ENCODE measurements at regions not wholly inside any gene's neighbourhood (a gene's known extent, or its start where the extent isn't known, plus 50 kb on each side); places are given as distances from the start of the nearest gene placed in this dataset.

DNA sequence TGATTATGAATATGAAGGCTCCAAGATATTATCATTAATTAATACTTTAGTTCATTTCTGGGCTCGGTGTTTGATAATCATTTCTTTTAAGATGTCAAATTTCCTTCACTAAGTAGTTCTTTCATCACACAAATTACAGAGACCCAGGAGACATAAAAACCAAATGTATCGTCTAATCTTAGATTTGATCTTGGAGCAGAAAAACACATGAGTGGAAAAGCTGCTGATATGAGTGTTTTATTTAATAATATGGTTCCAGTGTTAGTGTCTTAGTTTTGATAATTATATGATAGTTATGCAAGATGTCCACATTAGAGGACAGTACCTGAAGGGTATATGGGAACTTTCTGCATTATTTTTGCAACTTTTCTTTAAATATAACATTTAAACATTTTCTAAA lies 494.5 kb upstream of the RAG2 start:
- H3K36me3 ChIP-seq (ENCODE audit: insufficient read depth in 1 of 2, low read depth in 1 of 2) = no peaks in the 10 kb centered on the region
- no peaks in the 10 kb centered on the region for H3K27me3 ChIP-seq (ENCODE audit: insufficient read depth in 3 of 3, low read length in 2 of 3)
- no peak for ATAC-seq
- WGBS, 3 donors = 70 to 77% (median 75%) methylated on average over 2 of the region's 2 CpGs
- H3K27ac ChIP-seq = no peak overlapping the region
- intact Hi-C loops (cut with DNase I) = no loop called here
- H3K9me3 ChIP-seq = no peaks in the 10 kb centered on the region
- H3K4me3 ChIP-seq = no peak overlapping the region
- H3K4me1 ChIP-seq = no peaks in the 10 kb centered on the region
- TF ChIP-seq, protein P1, sequence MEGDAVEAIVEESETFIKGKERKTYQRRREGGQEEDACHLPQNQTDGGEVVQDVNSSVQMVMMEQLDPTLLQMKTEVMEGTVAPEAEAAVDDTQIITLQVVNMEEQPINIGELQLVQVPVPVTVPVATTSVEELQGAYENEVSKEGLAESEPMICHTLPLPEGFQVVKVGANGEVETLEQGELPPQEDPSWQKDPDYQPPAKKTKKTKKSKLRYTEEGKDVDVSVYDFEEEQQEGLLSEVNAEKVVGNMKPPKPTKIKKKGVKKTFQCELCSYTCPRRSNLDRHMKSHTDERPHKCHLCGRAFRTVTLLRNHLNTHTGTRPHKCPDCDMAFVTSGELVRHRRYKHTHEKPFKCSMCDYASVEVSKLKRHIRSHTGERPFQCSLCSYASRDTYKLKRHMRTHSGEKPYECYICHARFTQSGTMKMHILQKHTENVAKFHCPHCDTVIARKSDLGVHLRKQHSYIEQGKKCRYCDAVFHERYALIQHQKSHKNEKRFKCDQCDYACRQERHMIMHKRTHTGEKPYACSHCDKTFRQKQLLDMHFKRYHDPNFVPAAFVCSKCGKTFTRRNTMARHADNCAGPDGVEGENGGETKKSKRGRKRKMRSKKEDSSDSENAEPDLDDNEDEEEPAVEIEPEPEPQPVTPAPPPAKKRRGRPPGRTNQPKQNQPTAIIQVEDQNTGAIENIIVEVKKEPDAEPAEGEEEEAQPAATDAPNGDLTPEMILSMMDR (IDR thresholded peaks at IDR 0.05) = no peak
- DNase-seq = no peak

DNA sequence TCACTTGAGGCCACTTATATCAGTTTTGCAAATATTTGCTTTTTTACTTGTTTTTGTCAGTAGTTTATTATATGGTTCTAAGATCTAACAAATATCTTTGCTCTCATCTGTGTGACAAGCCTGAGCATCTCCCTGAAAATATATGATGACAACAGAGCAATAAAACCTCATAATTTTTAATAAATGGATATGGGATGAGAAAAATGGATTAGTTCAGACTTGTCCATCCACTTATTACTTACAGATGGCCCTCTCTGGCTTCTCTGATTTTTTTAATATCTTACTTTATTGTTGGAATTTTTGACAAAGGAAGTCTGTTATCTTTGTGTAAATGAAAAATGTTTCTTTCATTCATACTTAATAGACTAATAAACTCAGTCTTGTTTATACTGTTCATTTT lies 491.4 kb upstream of the RAG2 start:
- DNase-seq (no peak), ATAC-seq (no peak)
- TF ChIP-seq, protein P1 (IDR thresholded peaks at IDR 0.05) = no peak
- Histone ChIP-seq H3K4me3 (no peak overlapping the region), H3K27me3 (ENCODE audit: insufficient read depth in 3 of 3, low read length in 2 of 3) (no peaks in the 10 kb centered on the region), H3K36me3 (ENCODE audit: insufficient read depth in 1 of 2, low read depth in 1 of 2) (no peaks in the 10 kb centered on the region), H3K9me3 (no peaks in the 10 kb centered on the region), H3K4me1 (no peaks in the 10 kb centered on the region), H3K27ac (no peak overlapping the region)
- intact Hi-C loops (cut with DNase I) = no loop called here

DNA sequence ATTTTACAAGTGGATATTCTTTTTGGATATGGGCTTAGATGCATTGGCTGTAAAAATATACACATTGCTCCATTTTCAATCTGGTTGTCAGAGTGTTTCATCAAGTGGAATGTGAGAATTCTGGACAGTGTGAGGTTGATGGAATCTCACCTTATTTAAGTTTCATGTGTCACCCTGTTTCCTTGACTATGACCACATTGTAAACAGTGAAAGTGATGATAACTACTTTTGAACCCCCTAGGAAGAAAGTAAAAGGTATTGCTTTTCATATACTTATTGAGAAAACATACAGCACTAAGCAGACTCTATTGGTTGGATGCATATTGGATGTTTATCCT lies 490.5 kb upstream of the RAG2 start:
- no peak for DNase-seq
- no peaks in the 10 kb centered on the region for H3K4me1 ChIP-seq
- H3K27me3 ChIP-seq (ENCODE audit: insufficient read depth in 3 of 3, low read length in 2 of 3) = no peaks in the 10 kb centered on the region
- intact Hi-C loops (cut with DNase I) = no loop called here
- ATAC-seq = no peak
- TF ChIP-seq, protein P1 (IDR thresholded peaks at IDR 0.05) = no peak
- H3K36me3 ChIP-seq (ENCODE audit: insufficient read depth in 1 of 2, low read depth in 1 of 2) = no peaks in the 10 kb centered on the region
- H3K27ac ChIP-seq = no peak overlapping the region
- H3K4me3 ChIP-seq = no peak overlapping the region
- no peaks in the 10 kb centered on the region for H3K9me3 ChIP-seq

DNA sequence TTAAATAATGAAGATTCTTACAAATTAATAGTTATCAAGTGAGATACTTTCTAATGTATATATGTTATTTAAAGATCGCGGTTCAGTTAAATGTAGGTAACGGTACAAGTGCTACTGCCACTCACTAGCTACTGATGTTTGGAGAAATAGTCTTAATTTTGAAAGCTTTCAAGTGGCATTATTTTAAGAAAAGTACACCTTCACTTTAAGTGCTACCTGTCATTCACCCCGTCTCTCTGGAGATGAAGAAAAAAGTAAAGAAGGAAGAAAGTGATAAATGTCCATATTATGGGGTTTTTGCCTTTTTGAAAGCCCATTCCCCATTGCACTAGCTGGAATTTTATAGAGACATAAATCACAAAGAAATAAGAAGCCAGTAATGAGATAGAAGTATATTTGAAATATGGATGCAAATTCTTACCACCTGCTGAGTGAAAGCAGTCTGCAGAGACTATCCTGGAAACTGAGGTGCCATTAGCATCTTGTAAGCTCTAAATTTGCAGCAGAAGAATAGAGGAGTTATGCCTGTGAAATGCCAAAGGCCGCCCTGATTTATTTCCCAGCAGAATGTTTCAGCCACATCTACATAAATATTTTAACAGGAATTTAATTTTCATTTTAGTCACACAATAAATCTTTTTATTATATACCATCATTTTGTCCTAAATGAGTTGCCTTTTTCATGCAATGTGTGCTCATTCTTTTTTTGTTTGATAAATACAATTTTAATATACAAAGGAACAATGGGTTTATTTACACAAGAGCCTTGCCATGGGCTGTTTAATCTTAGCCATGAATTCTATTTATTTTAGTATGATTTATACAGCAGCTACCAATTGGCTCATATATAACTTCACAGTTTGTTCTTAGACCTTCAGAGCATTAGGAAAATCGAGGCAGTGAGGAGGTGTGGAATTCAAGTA lies 489.9 kb upstream of the RAG2 start:
- TF ChIP-seq, protein P1 (IDR thresholded peaks at IDR 0.05) = no peak
- Histone ChIP-seq H3K4me3 (no peak overlapping the region), H3K27ac (no peak overlapping the region), H3K9me3 (no peaks in the 10 kb centered on the region), H3K27me3 (ENCODE audit: insufficient read depth in 3 of 3, low read length in 2 of 3) (no peaks in the 10 kb centered on the region), H3K36me3 (ENCODE audit: insufficient read depth in 1 of 2, low read depth in 1 of 2) (no peaks in the 10 kb centered on the region), H3K4me1 (no peaks in the 10 kb centered on the region)
- ATAC-seq (no peak), DNase-seq (no peak)
- 67 to 71% (median 68%) methylated on average over 6 of the region's 6 CpGs for WGBS, 3 donors
- intact Hi-C loops (cut with DNase I) = no loop called here

DNA sequence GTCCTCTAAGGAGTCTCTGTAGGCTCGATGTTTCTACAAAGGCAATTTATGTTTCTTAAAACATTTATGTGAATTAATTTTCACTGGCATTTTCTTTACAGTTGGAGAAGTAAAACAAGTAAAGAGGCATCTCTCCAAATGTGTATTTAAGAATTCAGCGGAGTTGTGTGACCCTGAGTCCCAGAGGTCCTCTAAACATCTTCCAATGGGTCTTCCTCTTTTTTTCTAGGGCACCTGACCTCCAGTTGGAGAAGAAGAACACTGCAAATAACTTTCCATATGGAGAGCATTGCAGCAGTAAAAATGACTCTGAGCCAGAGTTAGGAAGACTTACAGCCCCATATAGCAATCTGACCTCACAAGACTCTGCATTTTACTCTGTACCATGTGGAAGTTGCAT lies 480.5 kb upstream of the RAG2 start:
- no peaks in the 10 kb centered on the region for H3K36me3 ChIP-seq (ENCODE audit: insufficient read depth in 1 of 2, low read depth in 1 of 2)
- ATAC-seq = no peak

More for the DNA sequence above, 480.5 kb upstream of the RAG2 start:
- WGBS, 3 donors = 56 to 70% (median 62%) methylated on average over 2 of the region's 2 CpGs
- no peak for DNase-seq
- Histone ChIP-seq H3K4me1 (no peaks in the 10 kb centered on the region), H3K9me3 (no peaks in the 10 kb centered on the region), H3K27ac (no peak overlapping the region), H3K4me3 (no peak overlapping the region), H3K27me3 (ENCODE audit: insufficient read depth in 3 of 3, low read length in 2 of 3) (no peaks in the 10 kb centered on the region)
- TF ChIP-seq, protein P1 (IDR thresholded peaks at IDR 0.05) = no peak
- intact Hi-C loops (cut with DNase I) = no loop called here

Measured in psoas muscle (tissue), 7 donors.